ENCODE measurements at regions not wholly inside any gene's neighbourhood (a gene's known extent, or its start where the extent isn't known, plus 50 kb on each side); places are given as distances from the start of the nearest gene placed in this dataset.

GRCh38 chr22:49368221-49368975 is 459.3 kb downstream of the BRD1 start:
- POLR2A ChIA-PET (ENCODE audit: unreplicated experiment) = no interaction called here
- no peak overlapping the region for H2AK9ac ChIP-seq (replicated peaks; ENCODE audit: low read depth, low read length, poor library complexity)
- dilution Hi-C loops (cut with HindIII; ENCODE audit: low sequenced_read_pairs, unreplicated experiment) (no loop called here), in situ Hi-C loops (cut with MboI; ENCODE audit: low sequenced_read_pairs) (no loop called here), intact Hi-C loops (cut with micrococcal nuclease) (no loop called here)
- no peak overlapping the region for H4K8ac ChIP-seq (ENCODE audit: low read depth in 2 of 2, low read length in 2 of 2)
- no peak overlapping the region for H3K18ac ChIP-seq (ENCODE audit: low read depth, low read length)
- H3K36me3 ChIP-seq (ENCODE audit: control insufficient read depth, insufficient read depth, low read length) = no peaks in the 10 kb centered on the region
- no peak for DNase-seq
- H2BK120ac ChIP-seq (ENCODE audit: low read depth, low read length) = no peak overlapping the region
- TF ChIP-seq POLR2A (IDR thresholded peaks at IDR 0.05; ENCODE audit: low read depth, low read length) = no peak
- no peak for TF ChIP-seq ELK1 (IDR thresholded peaks at IDR 0.05; ENCODE audit: borderline replicate concordance, low read depth, low read length)
- no peak for TF ChIP-seq RAD21 (IDR thresholded peaks at IDR 0.05; ENCODE audit: low read length)
- TF ChIP-seq RFX5 (IDR thresholded peaks at IDR 0.05; ENCODE audit: low read depth, low read length) = no peak
- no peak for TF ChIP-seq CEBPB (IDR thresholded peaks at IDR 0.05; ENCODE audit: low read depth, low read length)
- no peak for TF ChIP-seq SMC3 (IDR thresholded peaks at IDR 0.05; ENCODE audit: low read depth, low read length)
- TF ChIP-seq CHD1 (IDR thresholded peaks at IDR 0.05; ENCODE audit: low read depth, low read length) = no peak
- no peak for TF ChIP-seq FOS (IDR thresholded peaks at IDR 0.05; ENCODE audit: low read depth, low read length)
- TF ChIP-seq BHLHE40 (IDR thresholded peaks at IDR 0.05; ENCODE audit: low read depth, low read length) = no peak
- TF ChIP-seq USF2 (IDR thresholded peaks at IDR 0.05; ENCODE audit: low read depth, low read length) = no peak
- no peak for TF ChIP-seq MAZ (IDR thresholded peaks at IDR 0.05; ENCODE audit: borderline replicate concordance, low read depth, low read length)
- no peak for TF ChIP-seq MXI1 (IDR thresholded peaks at IDR 0.05; ENCODE audit: borderline replicate concordance, low read depth, low read length)
- TF ChIP-seq CTCF (conservative IDR thresholded peaks at IDR 0.05; ENCODE audit: low read depth, low read length) = no peak
- TF ChIP-seq RCOR1 (IDR thresholded peaks at IDR 0.05; ENCODE audit: insufficient replicate concordance, low read length) = no peak
- TF ChIP-seq NFE2L2 (IDR thresholded peaks at IDR 0.05; ENCODE audit: low read depth, low read length) = no peak
- no peak for TF ChIP-seq MAFK (IDR thresholded peaks at IDR 0.05; ENCODE audit: low read depth, low read length)
- no peak overlapping the region for H3K4me3 ChIP-seq (ENCODE audit: insufficient read depth, low read depth, low read length)
- CTCF ChIA-PET = no interaction called here
- no peak overlapping the region for H3K4me2 ChIP-seq (ENCODE audit: low read depth, low read length)
- no peak overlapping the region for H2BK5ac ChIP-seq (ENCODE audit: low read depth, low read length, poor library complexity, severe bottlenecking)
- H3K14ac ChIP-seq (replicated peaks; ENCODE audit: low read depth, low read length) = no peak overlapping the region
- no peak overlapping the region for H2AFZ ChIP-seq (replicated peaks; ENCODE audit: low read length, poor library complexity)
- no peak overlapping the region for H4K5ac ChIP-seq (ENCODE audit: low read depth, low read length)
- H3K79me1 ChIP-seq (ENCODE audit: low read depth in 1 of 2, low read length in 2 of 2) = no peaks in the 10 kb centered on the region
- no peaks in the 10 kb centered on the region for H3K4me1 ChIP-seq (ENCODE audit: control insufficient read depth, insufficient read depth, low read length)
- 79% methylated on average over 8 of the region's 19 CpGs; no CpG with 5 or more reads in 1 of the 2 experiments for WGBS, 2 experiments (ENCODE audit: extremely low coverage in 2 of 2, insufficient read length in 1 of 2)
- peaks cover 79% of the 10 kb centered on the region for H3K9me3 ChIP-seq (ENCODE audit: control insufficient read depth, insufficient read depth, low read length)
- no peak overlapping the region for H3K56ac ChIP-seq (ENCODE audit: extremely low read depth, insufficient read depth, low read length)
- H3K23ac ChIP-seq (ENCODE audit: low read depth, low read length) = no peak overlapping the region
- no peak overlapping the region for H3K4ac ChIP-seq (ENCODE audit: low read depth, low read length)
- H3K27me3 ChIP-seq (ENCODE audit: control insufficient read depth, insufficient read depth, low read length) = no peaks in the 10 kb centered on the region
- no peaks in the 10 kb centered on the region for H4K20me1 ChIP-seq (ENCODE audit: insufficient read depth, low read length)
- H3K9me1 ChIP-seq (ENCODE audit: insufficient read depth, low read length) = no peaks in the 10 kb centered on the region
- BruUV-seq (replicated peaks) = no TSS peak
- H4K91ac ChIP-seq (ENCODE audit: insufficient read depth, low read depth, low read length) = no peak overlapping the region
- H2AK5ac ChIP-seq (ENCODE audit: low read depth, low read length) = no peak overlapping the region
- H3K9ac ChIP-seq (ENCODE audit: low read depth, low read length) = no peak overlapping the region
- no peak overlapping the region for H2BK20ac ChIP-seq (ENCODE audit: low read depth, low read length)
- H3K27ac ChIP-seq (ENCODE audit: insufficient read depth, low read length) = no peak overlapping the region
- no peak for ATAC-seq (ENCODE audit: low read depth)
- no peak overlapping the region for H2BK15ac ChIP-seq (ENCODE audit: low read depth, low read length)

Measured in IMR-90 (cell line).